Skeletal muscle satellite cell (primary cell): ENCODE measurements at regions not wholly inside any gene's neighbourhood (a gene's known extent, or its start where the extent isn't known, plus 50 kb on each side); places are given as distances from the start of the nearest gene placed in this dataset.
"Not testable (repeated sequence)": the region's sequence is repeated elsewhere in the genome, so short reads cannot be mapped to it uniquely, and the experiment has no call there.

Source experiments
- H3K27me3 ChIP-seq: 2 replicates; pipeline ENCODE4 v1.7.0; 2013; ENCODE audit warnings: low read length; ENCODE audit not compliant: control insufficient read depth, insufficient read depth
- H3K36me3 ChIP-seq: 2 replicates; pipeline ENCODE4 v1.7.0; 2013; ENCODE audit warnings: mild to moderate bottlenecking, control low read depth, low read length; ENCODE audit not compliant: insufficient read depth
- H3K4me1 ChIP-seq: 2 replicates; pipeline ENCODE4 v1.7.0; 2013; ENCODE audit warnings: low read length; ENCODE audit not compliant: control insufficient read depth, insufficient read depth
- H3K4me2 ChIP-seq: 2 replicates; pipeline ENCODE4 v1.7.0; 2013; ENCODE audit warnings: mild to moderate bottlenecking, low read length
- H3K4me3 ChIP-seq: 2 replicates; pipeline ENCODE4 v1.7.0; 2013; ENCODE audit warnings: low read length
- H3K9ac ChIP-seq: 2 replicates; pipeline ENCODE4 v1.7.0; 2013; ENCODE audit warnings: mild to moderate bottlenecking, low read depth, low read length, moderate library complexity
- H3K9me3 ChIP-seq: replicated peaks from 2 replicates; pipeline ENCODE4 v1.7.0; 2013; ENCODE audit warnings: mild to moderate bottlenecking, control low read depth, low read length

DNA sequence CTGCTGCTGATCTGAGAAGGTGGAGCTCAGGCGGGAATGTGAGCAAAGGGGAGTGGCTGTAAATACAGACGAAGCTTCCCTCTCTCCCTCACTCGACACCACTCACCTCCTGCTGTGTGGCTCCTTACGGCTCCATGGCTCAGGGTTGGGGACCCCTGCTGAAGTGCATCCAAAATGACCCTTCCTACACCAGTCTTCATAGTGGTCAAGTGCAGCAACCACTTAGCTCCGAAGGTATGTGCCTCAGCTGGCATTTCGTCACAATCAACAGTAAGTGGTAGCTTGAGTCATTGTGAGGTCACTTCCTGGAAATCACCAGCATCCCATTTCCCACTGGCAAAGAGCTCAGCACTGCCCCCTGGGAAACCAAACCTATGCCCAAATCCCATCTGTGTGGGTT lies 76.4 kb upstream of the COBL start:
- not testable (repeated sequence) for H3K9ac ChIP-seq, H3K4me3 ChIP-seq, H3K4me2 ChIP-seq, H3K4me1 ChIP-seq, H3K36me3 ChIP-seq, H3K9me3 ChIP-seq, H3K27me3 ChIP-seq

- H3K27me3 ChIP-seq, H3K9me3 ChIP-seq, H3K4me3 ChIP-seq, H3K36me3 ChIP-seq, H3K4me2 ChIP-seq, H3K4me1 ChIP-seq, H3K9ac ChIP-seq: not testable (repeated sequence)
These were observed 73.3 kb upstream of the COBL start for GRCh38 chr7:51389952-51390351.

DNA sequence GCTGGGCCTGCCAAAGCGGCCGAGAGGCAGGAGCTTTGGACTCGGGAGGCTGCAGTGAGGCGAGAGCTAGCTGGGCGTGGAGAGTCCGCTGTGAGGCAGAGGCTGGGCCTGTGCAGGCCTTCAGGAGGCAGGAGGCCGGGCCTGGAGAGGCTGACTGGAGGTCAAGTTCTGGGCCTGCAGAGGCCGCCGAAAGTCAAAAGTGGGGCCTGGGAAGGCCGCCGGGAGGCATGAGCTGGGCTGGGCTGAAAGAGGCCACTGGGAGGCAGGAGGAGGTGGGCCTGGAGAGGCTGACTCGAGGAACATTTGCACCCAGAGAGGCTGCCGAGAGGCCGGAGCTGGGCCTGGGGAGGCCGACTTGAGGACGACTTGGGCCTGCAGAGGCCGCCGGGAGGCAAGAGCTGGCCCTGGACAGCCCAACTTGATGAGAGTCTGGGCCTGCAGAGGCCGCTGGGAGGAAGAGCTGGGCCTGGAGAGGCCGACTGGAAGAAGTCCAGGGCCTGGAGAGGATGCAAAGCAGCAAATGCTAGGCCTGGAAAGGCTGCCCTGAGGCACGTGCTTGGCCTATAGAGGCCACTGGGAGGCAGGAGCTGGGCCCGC lies 72.7 kb upstream of the COBL start:
- H3K9ac ChIP-seq, H3K27me3 ChIP-seq: not testable (repeated sequence)

GRCh38 chr7:51388241-51388640 lies 71.6 kb upstream of the COBL start:
- not testable (repeated sequence) for H3K4me3 ChIP-seq, H3K4me2 ChIP-seq, H3K36me3 ChIP-seq, H3K27me3 ChIP-seq, H3K9ac ChIP-seq, H3K4me1 ChIP-seq, H3K9me3 ChIP-seq

More for the DNA sequence above, 72.7 kb upstream of the COBL start:
- not testable (repeated sequence) for H3K9me3 ChIP-seq, H3K4me1 ChIP-seq, H3K4me2 ChIP-seq, H3K36me3 ChIP-seq, H3K4me3 ChIP-seq

GRCh38 chr7:51386806-51387568 lies 70.4 kb upstream of the COBL start:
- not testable (repeated sequence) for H3K36me3 ChIP-seq, H3K4me3 ChIP-seq, H3K27me3 ChIP-seq, H3K9me3 ChIP-seq, H3K4me1 ChIP-seq, H3K9ac ChIP-seq, H3K4me2 ChIP-seq

- not testable (repeated sequence) for H3K4me3 ChIP-seq, H3K27me3 ChIP-seq, H3K4me1 ChIP-seq, H3K9me3 ChIP-seq, H3K9ac ChIP-seq, H3K36me3 ChIP-seq, H3K4me2 ChIP-seq
These were observed 69.6 kb upstream of the COBL start for GRCh38 chr7:51386184-51386583.

- not testable (repeated sequence) for H3K9ac ChIP-seq, H3K4me2 ChIP-seq, H3K36me3 ChIP-seq, H3K4me1 ChIP-seq, H3K9me3 ChIP-seq, H3K4me3 ChIP-seq, H3K27me3 ChIP-seq
These were observed 65.6 kb upstream of the COBL start for GRCh38 chr7:51382243-51382642.

- Histone ChIP-seq H3K4me2 (no peak overlapping the region), H3K36me3 (no peaks in the 10 kb centered on the region), H3K9me3 (no peaks in the 10 kb centered on the region), H3K4me3 (no peak overlapping the region), H3K4me1 (no peaks in the 10 kb centered on the region), H3K27me3 (no peaks in the 10 kb centered on the region), H3K9ac (no peak overlapping the region)
These were observed 59.9 kb upstream of the COBL start for GRCh38 chr7:51376420-51377092.

- Histone ChIP-seq H3K9me3 (no peaks in the 10 kb centered on the region), H3K4me3 (no peak overlapping the region), H3K4me1 (no peaks in the 10 kb centered on the region), H3K27me3 (no peaks in the 10 kb centered on the region), H3K9ac (no peak overlapping the region), H3K36me3 (no peaks in the 10 kb centered on the region), H3K4me2 (no peak overlapping the region)
These were observed 58.3 kb upstream of the COBL start for GRCh38 chr7:51374936-51375335.

DNA sequence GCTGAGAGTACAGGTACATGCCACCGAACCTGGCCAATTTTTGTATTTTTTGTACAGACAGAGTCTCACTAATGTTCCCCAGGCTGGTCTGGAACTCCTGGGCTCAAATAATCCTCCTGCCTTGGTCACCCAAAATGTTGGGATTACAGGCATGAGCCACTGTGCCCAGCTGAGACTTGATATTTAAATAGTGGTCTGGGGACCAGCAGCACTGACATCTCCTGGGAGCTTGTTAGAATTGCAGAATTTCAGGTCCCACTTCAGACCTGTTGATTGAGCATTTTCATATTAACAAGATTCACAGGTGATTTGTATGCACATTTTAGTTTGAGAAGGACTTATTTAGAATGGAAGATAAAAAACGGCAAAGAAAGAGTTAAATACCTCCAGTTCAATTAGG lies 57.0 kb upstream of the COBL start:
- H3K27me3 ChIP-seq, H3K36me3 ChIP-seq, H3K4me1 ChIP-seq, H3K9me3 ChIP-seq, H3K9ac ChIP-seq, H3K4me3 ChIP-seq, H3K4me2 ChIP-seq: not testable (repeated sequence)

GRCh38 chr7:51369746-51370145 lies 53.1 kb upstream of the COBL start:
- H3K4me1 ChIP-seq: no peaks in the 10 kb centered on the region
- H3K9me3 ChIP-seq: no peaks in the 10 kb centered on the region
- H3K4me3 ChIP-seq: no peak overlapping the region
- H3K9ac ChIP-seq: no peak overlapping the region
- H3K27me3 ChIP-seq: no peaks in the 10 kb centered on the region
- no peaks in the 10 kb centered on the region for H3K36me3 ChIP-seq
- no peak overlapping the region for H3K4me2 ChIP-seq

DNA sequence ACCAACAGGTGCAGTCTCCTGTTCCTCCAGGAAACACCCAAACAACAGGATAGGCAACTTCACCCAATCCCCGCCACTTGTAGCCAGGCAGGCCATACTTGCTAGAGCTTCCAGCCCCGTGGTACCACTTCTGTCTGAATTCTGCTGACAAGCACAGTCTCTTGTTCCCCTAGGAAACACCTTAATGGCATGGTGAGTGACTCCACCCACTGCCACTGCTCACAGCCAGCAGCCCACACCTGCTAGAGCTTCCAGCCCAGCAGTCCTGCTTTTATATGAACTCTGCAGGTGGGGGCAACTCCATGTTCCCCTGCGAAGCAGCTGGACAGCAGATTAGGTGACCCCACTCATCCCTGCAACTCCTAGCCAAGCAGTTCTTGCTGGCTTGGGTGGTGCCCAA lies 52.6 kb upstream of the COBL start:
- not testable (repeated sequence) for H3K9me3 ChIP-seq, H3K36me3 ChIP-seq, H3K4me2 ChIP-seq, H3K4me3 ChIP-seq, H3K4me1 ChIP-seq, H3K9ac ChIP-seq, H3K27me3 ChIP-seq
